Gastroesophageal sphincter (tissue), 4 donors: ENCODE measurements at regions not wholly inside any gene's neighbourhood (a gene's known extent, or its start where the extent isn't known, plus 50 kb on each side); places are given as distances from the start of the nearest gene placed in this dataset.

Source experiments
- ATAC-seq: fragments of 150-250 bp; one replicate; pipeline ENCODE4 v1.9.1; 2016; ENCODE audit warnings: mild to moderate bottlenecking, moderate library complexity
- H3K27ac ChIP-seq, 4 donors: fragments of 200-600 bp; sonication (generic) in 3 of 4; 1 replicate in 3 of 4; 2 replicates in 1 of 4; pipeline ENCODE4 v1.5.1; 2016 to 2019
- H3K27me3 ChIP-seq: fragments of 200-600 bp; sonication (generic); one replicate; pipeline ENCODE4 v1.5.1; 2019
- H3K36me3 ChIP-seq, 2 donors: fragments of 200-600 bp; sonication (generic); one replicate each; pipeline ENCODE4 v1.5.1; 2019; ENCODE audit warnings: control low read depth in 1 of 2
- H3K4me1 ChIP-seq, 3 donors: fragments of 200-600 bp; sonication (generic); 1 replicate in 2 of 3; 2 replicates in 1 of 3; pipeline ENCODE4 v1.5.1; 2016 to 2019; ENCODE audit warnings: control low read depth in 2 of 3
- H3K4me3 ChIP-seq, 2 donors: fragments of 200-600 bp; sonication (generic); one replicate each; pipeline ENCODE4 v1.5.1; 2019; ENCODE audit warnings: mild to moderate bottlenecking in 1 of 2, moderate library complexity in 1 of 2
- H3K9me3 ChIP-seq, 3 donors: fragments of 200-600 bp; sonication (generic); one replicate each; pipeline ENCODE4 v1.5.1; 2017 to 2019; ENCODE audit warnings: control low read depth in 2 of 3
- EP300 ChIP-seq: sonication (generic); formaldehyde crosslinking; IDR thresholded peaks from one replicate; pipeline ENCODE4 v1.6.1; 2017; ENCODE audit warnings: antibody characterized with exemption, mild to moderate bottlenecking
- POLR2A ChIP-seq, 2 donors: fragments of 450-650 bp; IDR thresholded peaks; one replicate each; pipeline ENCODE4 v1.6.1; 2017; ENCODE audit warnings: antibody characterized with exemption in 2 of 2, mild to moderate bottlenecking in 2 of 2, moderate library complexity in 1 of 2
- POLR2AphosphoS5 ChIP-seq: sonication (generic); formaldehyde crosslinking; IDR thresholded peaks from one replicate; pipeline ENCODE4 v1.6.1; 2017; ENCODE audit warnings: antibody characterized with exemption
- WGBS, 2 donors: methylation state at CpG; one replicate each; pipeline ENCODE4 v1.1.5; 2018; ENCODE audit warnings: low coverage in 1 of 2; 5-methylcytosine and 5-hydroxymethylcytosine counted together
- TF ChIP-seq, protein P1 (sequence below), 4 experiments: fragments of 200-600 bp in 2 of 4; fragments of 450-650 bp in 2 of 4; sonication (generic) in 1 of 4; IDR thresholded peaks; one replicate each; pipeline ENCODE4 v1.5.1; 2017 to 2019; ENCODE audit warnings: antibody characterized with exemption in 4 of 4, mild to moderate bottlenecking in 2 of 4, moderate library complexity in 2 of 4

GRCh38 chr18:79582978-79583377 is 96.6 kb upstream of the CTDP1 start:
- no peak overlapping the region for H3K4me3 ChIP-seq
- H3K36me3 ChIP-seq = no peaks in the 10 kb centered on the region
- no peak for ATAC-seq
- H3K27me3 ChIP-seq = no peaks in the 10 kb centered on the region
- H3K9me3 ChIP-seq = no peaks in the 10 kb centered on the region
- WGBS, 2 donors = 89 to 94% methylated on average over 5 to 6 of the region's 8 CpGs
- peaks cover 0 to 14% (median 0%) of the 10 kb centered on the region in 3 donors for H3K4me1 ChIP-seq
- TF ChIP-seq POLR2A (IDR thresholded peaks at IDR 0.05) = no peak
- H3K27ac ChIP-seq = no peak overlapping the region

DNA sequence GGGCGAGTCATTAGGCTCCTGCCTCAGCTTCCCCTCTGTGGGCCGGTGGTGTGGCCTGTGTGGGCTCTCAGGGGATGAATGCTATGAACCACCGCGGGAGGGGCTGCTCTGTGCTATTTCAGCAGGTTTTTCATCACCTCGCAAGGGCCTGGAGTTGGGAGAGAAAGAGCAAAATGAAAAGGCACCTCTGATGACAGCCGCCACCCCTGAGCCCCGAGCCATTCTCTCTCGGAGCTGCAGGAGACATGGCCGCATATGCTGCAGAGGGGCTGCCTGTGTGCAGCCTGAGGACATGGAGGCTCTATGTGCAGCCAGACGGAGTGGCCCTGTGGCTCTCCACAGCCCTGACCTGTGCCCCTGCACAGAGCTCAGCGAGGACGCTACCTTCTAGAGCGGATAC is 96.2 kb upstream of the CTDP1 start:
- Histone ChIP-seq H3K27me3 (no peaks in the 10 kb centered on the region), H3K27ac (no peak overlapping the region), H3K4me3 (no peak overlapping the region), H3K36me3 (no peaks in the 10 kb centered on the region), H3K4me1 (peaks cover 0 to 14% (median 3%) of the 10 kb centered on the region in 3 donors), H3K9me3 (no peaks in the 10 kb centered on the region)
- WGBS, 2 donors = 92 to 100% methylated on average over 1 to 2 of the region's 13 CpGs
- no peak for ATAC-seq
- TF ChIP-seq, protein P1, sequence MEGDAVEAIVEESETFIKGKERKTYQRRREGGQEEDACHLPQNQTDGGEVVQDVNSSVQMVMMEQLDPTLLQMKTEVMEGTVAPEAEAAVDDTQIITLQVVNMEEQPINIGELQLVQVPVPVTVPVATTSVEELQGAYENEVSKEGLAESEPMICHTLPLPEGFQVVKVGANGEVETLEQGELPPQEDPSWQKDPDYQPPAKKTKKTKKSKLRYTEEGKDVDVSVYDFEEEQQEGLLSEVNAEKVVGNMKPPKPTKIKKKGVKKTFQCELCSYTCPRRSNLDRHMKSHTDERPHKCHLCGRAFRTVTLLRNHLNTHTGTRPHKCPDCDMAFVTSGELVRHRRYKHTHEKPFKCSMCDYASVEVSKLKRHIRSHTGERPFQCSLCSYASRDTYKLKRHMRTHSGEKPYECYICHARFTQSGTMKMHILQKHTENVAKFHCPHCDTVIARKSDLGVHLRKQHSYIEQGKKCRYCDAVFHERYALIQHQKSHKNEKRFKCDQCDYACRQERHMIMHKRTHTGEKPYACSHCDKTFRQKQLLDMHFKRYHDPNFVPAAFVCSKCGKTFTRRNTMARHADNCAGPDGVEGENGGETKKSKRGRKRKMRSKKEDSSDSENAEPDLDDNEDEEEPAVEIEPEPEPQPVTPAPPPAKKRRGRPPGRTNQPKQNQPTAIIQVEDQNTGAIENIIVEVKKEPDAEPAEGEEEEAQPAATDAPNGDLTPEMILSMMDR (IDR thresholded peaks at IDR 0.05) = no peak

DNA sequence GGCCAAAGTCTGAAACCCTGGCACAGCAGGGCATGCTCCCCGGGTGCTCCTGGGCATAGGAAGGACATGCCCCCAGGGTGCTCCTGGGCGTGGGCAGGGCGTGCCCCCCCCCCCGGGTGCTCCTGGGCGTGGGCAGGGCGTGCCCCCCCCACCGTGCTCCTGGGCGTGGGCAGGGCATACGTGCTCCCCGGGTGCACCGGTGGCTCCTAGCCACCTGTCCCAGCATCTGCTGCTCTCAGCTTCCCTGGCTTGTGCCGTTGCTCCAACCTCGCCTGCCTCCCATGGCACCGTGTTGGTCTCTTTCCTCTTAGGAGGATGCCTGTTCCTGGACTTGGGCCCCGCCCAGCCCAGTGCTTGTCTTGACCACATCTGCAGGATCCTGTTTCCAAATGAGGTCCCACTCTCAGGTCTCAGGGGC is 95.6 kb upstream of the CTDP1 start:
- Histone ChIP-seq H3K4me1 (peaks cover 0 to 18% (median 6%) of the 10 kb centered on the region in 3 donors), H3K27ac (no peak overlapping the region), H3K27me3 (no peaks in the 10 kb centered on the region), H3K9me3 (no peaks in the 10 kb centered on the region), H3K36me3 (no peaks in the 10 kb centered on the region), H3K4me3 (no peak overlapping the region)
- no peak for TF ChIP-seq POLR2AphosphoS5
- no peak for TF ChIP-seq POLR2A (IDR thresholded peaks at IDR 0.05)
- TF ChIP-seq EP300 = no peak
- TF ChIP-seq, protein P1 (IDR thresholded peaks at IDR 0.05) = no peak
- 40% methylated on average over 1 of the region's 15 CpGs; no CpG with 5 or more reads in 1 of the 2 donors for WGBS, 2 donors
- ATAC-seq = no peak

DNA sequence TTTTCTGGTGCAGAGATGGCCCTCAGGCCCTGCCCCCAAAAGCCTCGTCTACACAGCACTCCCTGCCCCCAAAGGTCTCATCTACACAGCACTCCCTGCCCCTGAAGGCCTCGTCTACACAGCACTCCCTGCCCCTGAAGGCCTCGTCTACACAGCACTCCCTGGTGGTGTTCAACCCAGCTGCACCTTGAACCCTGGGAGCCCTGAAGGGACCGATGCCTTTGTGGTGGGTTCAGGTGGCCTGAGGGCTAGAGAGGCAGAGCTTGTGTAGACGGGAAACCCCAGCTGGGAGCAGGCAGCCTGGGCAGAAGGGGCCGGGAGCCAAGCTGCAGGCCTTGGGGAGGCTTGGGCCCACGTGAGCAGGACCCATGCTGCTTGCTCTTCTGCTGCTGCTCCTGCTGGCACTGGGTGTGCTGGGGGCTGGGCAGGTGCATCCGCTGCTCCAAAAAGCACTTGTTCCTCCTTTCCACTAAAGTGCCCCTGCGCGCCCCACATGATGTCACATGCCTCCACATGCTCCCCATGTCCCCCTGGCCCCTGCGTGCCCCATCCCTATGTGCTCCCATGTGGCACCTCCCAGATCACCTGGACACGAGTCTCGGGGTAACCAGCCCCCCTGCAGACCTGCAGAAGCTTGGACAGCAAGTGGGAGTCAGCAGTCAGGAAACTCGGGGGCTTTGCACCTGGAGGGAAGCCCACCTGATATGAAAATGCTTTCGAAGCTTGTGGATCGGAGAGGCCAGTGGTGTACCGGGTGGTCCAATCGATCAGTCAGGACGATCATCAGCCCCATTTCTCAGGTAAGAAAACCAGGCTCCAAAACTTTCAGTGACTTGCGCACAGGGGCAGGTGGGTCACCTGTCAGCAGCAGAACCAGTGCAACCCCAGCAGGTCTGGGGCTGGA is 94.9 kb upstream of the CTDP1 start:
- TF ChIP-seq POLR2A (IDR thresholded peaks at IDR 0.05) (no peak), EP300 (no peak), POLR2AphosphoS5 (no peak)
- TF ChIP-seq, protein P1 (IDR thresholded peaks at IDR 0.05) = no peak
- WGBS, 2 donors = 88 to 95% methylated on average over 4 to 9 of the region's 20 CpGs
- ATAC-seq = no peak

DNA sequence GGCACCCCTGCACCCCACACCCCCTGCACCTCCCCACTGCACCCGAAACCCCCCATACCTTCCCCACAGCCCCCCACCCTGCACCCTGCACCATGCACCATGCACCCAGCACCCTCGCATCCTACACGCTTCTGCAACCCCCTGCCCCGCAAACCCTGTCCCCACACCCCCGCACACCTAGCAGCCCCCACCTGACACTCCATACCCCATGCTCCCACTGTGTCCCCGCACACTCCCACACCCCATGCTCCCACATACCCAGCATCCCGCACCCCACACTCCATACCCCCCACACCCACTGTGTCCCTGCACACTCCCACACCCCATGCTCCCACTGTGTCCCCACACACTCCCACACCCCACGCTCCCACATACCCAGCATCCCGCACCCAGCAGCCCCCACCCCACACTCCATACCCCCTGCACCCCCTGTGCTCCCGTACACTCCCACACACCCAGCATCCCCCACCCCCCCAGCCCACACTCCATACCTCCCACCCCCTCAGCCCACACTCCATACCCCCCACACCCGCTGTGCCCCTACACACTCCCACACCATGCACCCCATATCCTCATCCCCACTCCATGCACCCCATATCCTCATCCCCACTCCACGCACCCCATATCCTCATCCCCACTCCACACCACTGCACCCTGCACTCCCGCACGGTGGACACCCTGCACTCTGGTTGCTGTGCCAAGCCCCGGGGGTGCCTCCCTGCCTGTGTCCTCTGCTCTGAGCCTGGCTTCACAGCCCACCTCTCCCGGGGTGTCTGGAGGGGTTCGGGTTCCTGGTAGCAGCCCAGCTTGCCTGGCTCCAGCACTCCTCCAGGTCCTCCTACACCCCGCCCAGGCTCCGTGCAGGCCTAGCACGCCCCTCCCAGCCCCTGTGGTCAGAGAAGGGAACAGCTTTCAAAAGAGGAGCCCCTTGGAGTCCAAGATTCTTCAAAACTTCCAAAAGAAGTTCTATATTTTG is 93.9 kb upstream of the CTDP1 start:
- Histone ChIP-seq H3K36me3 (no peaks in the 10 kb centered on the region), H3K9me3 (no peaks in the 10 kb centered on the region), H3K27ac (no peak overlapping the region), H3K27me3 (peaks cover 6% of the 10 kb centered on the region), H3K4me3 (no peak overlapping the region), H3K4me1 (peaks cover 0 to 34% (median 19%) of the 10 kb centered on the region in 3 donors)
- WGBS, 2 donors = 90 to 100% methylated on average over 3 to 4 of the region's 20 CpGs
- no peak for ATAC-seq
- TF ChIP-seq EP300 = no peak
- no peak for TF ChIP-seq POLR2A (IDR thresholded peaks at IDR 0.05)
- TF ChIP-seq, protein P1 (IDR thresholded peaks at IDR 0.05) = no peak
- TF ChIP-seq POLR2AphosphoS5 = no peak

More for the DNA sequence above, 94.9 kb upstream of the CTDP1 start:
- Histone ChIP-seq H3K27me3 (no peaks in the 10 kb centered on the region), H3K27ac (no peak overlapping the region), H3K4me3 (no peak overlapping the region), H3K9me3 (no peaks in the 10 kb centered on the region), H3K4me1 (peaks cover 0 to 26% (median 13%) of the 10 kb centered on the region in 3 donors), H3K36me3 (no peaks in the 10 kb centered on the region)
